HepG2 (cell line): ENCODE measurements at regions not wholly inside any gene's neighbourhood (a gene's known extent, or its start where the extent isn't known, plus 50 kb on each side); places are given as distances from the start of the nearest gene placed in this dataset.

Experiments
- ATAC-seq: fragments of 200-7000 bp; cut with Tn5 transposase; 3 replicates; pipeline ENCODE4 v1.9.1; 2020; ENCODE audit warnings: mild to moderate bottlenecking, moderate library complexity
- BruUV-seq: library from RNA; stranded (reverse); fragments of 400-500 nt; replicated peaks from 2 replicates; lab custom pipeline; 2021; lab: Mats Ljungman, UMichigan
- CTCF ChIA-PET: fragments of 300-600 bp; formaldehyde crosslinking; extraction: SDS; loops from one replicate; lab custom pipeline; 2021; ENCODE audit warnings: low total read pairs, inconsistent platforms, low intra/inter-chr PET ratio; lab: Yijun Ruan, JAX
- POLR2A ChIA-PET: fragments of 350-600 bp; sonication (Branson Sonifier 250); formaldehyde crosslinking; loops from one replicate; lab custom pipeline; 2020; ENCODE audit warnings: antibody characterized with exemption, inconsistent platforms; lab: Yijun Ruan, JAX
- DNase-seq: peaks from one replicate; pipeline ENCODE4 v3.0.0-alpha.2; 2015; ENCODE audit warnings: low spot score
- FAIRE-seq: peaks from 3 replicates; lab custom pipeline; 2011; peaks lifted over from hg19 to GRCh38; lab: Jason Lieb, UNC
- H2AFZ ChIP-seq: one replicate; pipeline ENCODE4 v1.6.1; 2011; ENCODE audit warnings: low read length, inconsistent platforms
- H3K27ac ChIP-seq: fragments of 300-600 bp; 3 replicates; pipeline ENCODE4 v1.8.0; 2011; ENCODE audit warnings: mixed run types, mild to moderate bottlenecking, mixed read lengths, low read length, inconsistent platforms; ENCODE audit not compliant: insufficient read depth; ENCODE audit errors: extremely low read length
- H3K27me3 ChIP-seq, 2 experiments: fragments of 200-600 bp in 1 of 2; 2 replicates in 1 of 2; 3 replicates in 1 of 2; pipeline versions ENCODE4 v1.6.0 to v1.8.0; 2011; ENCODE audit warnings: low read length in 2 of 2, mild to moderate bottlenecking in 2 of 2, moderate library complexity in 2 of 2, inconsistent platforms in 1 of 2; ENCODE audit not compliant: insufficient read depth in 2 of 2, control insufficient read depth in 1 of 2
- H3K36me3 ChIP-seq, 2 experiments: fragments of 200-600 bp in 1 of 2; replicated peaks in 1 of 2; 2 replicates in 1 of 2; 3 replicates in 1 of 2; pipeline versions ENCODE4 v1.5.1 to v1.8.0; 2011; ENCODE audit warnings: low read length in 2 of 2, inconsistent platforms in 1 of 2; ENCODE audit not compliant: insufficient read depth in 2 of 2, control insufficient read depth in 1 of 2
- H3K4me1 ChIP-seq: 2 replicates; pipeline ENCODE4 v1.5.1; 2012; ENCODE audit warnings: low read length, inconsistent platforms; ENCODE audit not compliant: insufficient read depth
- H3K4me2 ChIP-seq: 2 replicates; pipeline ENCODE4 v1.6.0; 2011; ENCODE audit warnings: low read depth, low read length, inconsistent platforms
- H3K4me3 ChIP-seq, 3 experiments: fragments of 200-600 bp in 1 of 3; sonication (generic), shearing (Covaris generic) in 1 of 3; replicated peaks in 1 of 3; 2 replicates each; pipeline ENCODE4 v1.5.1; 2011 to 2016; ENCODE audit warnings: low read length in 3 of 3, inconsistent platforms in 2 of 3, low read depth in 2 of 3, mild to moderate bottlenecking in 2 of 3, control low read depth in 1 of 3, mixed read lengths in 1 of 3; ENCODE audit not compliant: insufficient read depth in 1 of 3
- H3K79me2 ChIP-seq: one replicate; pipeline ENCODE4 v1.6.1; 2011; ENCODE audit warnings: low read length, inconsistent platforms; ENCODE audit not compliant: insufficient read depth
- H3K9ac ChIP-seq: 2 replicates; pipeline ENCODE4 v1.6.0; 2011; ENCODE audit warnings: mild to moderate bottlenecking, low read depth, low read length, inconsistent platforms; ENCODE audit not compliant: insufficient read depth
- H3K9me3 ChIP-seq: 2 replicates; pipeline ENCODE4 v1.5.1; 2012; ENCODE audit warnings: mild to moderate bottlenecking, low read length
- H4K20me1 ChIP-seq: 2 replicates; pipeline ENCODE4 v1.6.0; 2011; ENCODE audit warnings: inconsistent platforms, mild to moderate bottlenecking, low read length, moderate library complexity; ENCODE audit not compliant: insufficient read depth
- MTF2 ChIP-seq: sonication (generic); formaldehyde crosslinking; IDR thresholded peaks from 2 replicates; pipeline ENCODE4 v1.5.0; 2020; ENCODE audit warnings: missing genetic modification reagents, borderline replicate concordance
- ZBTB40 ChIP-seq, 2 experiments: fragments of 450-650 bp in 1 of 2; sonication (generic) in 1 of 2; formaldehyde crosslinking in 1 of 2; IDR thresholded peaks; 2 replicates each; pipeline versions ENCODE4 v1.6.1 to v1.8.0; 2016 to 2022; ENCODE audit warnings: antibody characterized with exemption in 1 of 2, mild to moderate bottlenecking in 1 of 2, missing genetic modification reagents in 1 of 2
- ZFP36L2 ChIP-seq: sonication (generic); formaldehyde crosslinking; IDR thresholded peaks from 2 replicates; pipeline ENCODE4 v1.4.0; 2020; ENCODE audit warnings: missing genetic modification reagents
- ZNF766 ChIP-seq: sonication (generic); formaldehyde crosslinking; IDR thresholded peaks from 2 replicates; pipeline ENCODE4 v1.5.0; 2020; ENCODE audit warnings: missing genetic modification reagents, borderline replicate concordance
- WGBS: methylation state at CpG from one replicate; pipeline ENCODE4 v1.1.6; 2017; ENCODE audit warnings: low lambda C conversion rate; 5-methylcytosine and 5-hydroxymethylcytosine counted together
- in situ Hi-C: cut with HindIII; loops from 2 replicates; pipeline ENCODE4 v1.10.0; 2017; ENCODE audit warnings: low pct_unique_long_range_greater_than_20kb; ENCODE audit not compliant: extremely low pct_ligation_motif_present
- intact Hi-C: fragments of 100-400 bp; cut with micrococcal nuclease; formaldehyde crosslinking; loops from one replicate; pipeline ENCODE4 v1.10.0; 2022; ENCODE audit not compliant: unreplicated experiment
- TF ChIP-seq, protein P1 (sequence below): IDR thresholded peaks from 2 replicates; pipeline ENCODE4 v1.6.1; 2016; ENCODE audit warnings: missing compliant biosample characterization, missing genetic modification reagents, borderline replicate concordance

GRCh38 chr14:26261368-26262122 is 336.3 kb downstream of the NOVA1 start (continued):
- TF ChIP-seq, protein P1, sequence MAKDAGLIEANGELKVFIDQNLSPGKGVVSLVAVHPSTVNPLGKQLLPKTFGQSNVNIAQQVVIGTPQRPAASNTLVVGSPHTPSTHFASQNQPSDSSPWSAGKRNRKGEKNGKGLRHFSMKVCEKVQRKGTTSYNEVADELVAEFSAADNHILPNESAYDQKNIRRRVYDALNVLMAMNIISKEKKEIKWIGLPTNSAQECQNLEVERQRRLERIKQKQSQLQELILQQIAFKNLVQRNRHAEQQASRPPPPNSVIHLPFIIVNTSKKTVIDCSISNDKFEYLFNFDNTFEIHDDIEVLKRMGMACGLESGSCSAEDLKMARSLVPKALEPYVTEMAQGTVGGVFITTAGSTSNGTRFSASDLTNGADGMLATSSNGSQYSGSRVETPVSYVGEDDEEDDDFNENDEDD (CRISPR knock-in tag) = no peak

DNA sequence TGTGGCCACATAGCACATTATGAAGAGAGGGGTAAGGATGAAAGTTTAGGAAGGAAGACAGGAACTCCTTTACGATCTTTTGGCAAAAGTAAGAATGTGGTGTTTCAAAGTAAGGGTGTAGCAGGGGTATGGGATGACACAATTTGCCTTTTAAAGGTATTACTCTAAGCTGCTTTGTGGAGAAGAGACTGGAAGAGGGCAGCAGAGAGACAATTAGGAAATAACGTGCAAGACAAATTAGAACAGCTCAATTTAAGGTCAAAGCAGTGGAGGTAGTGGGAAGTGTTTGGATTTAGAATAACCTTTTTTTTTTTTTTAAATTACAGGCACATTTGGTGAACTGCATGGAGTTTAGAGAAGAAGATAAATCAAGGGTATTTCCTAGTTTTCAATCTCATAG is 342.6 kb downstream of the NOVA1 start:
- DNase-seq = no peak
- in situ Hi-C loops = no loop called here
- no peak overlapping the region for H2AFZ ChIP-seq
- TF ChIP-seq ZNF766 (CRISPR knock-in tag) (no peak), ZFP36L2 (CRISPR knock-in tag) (no peak), MTF2 (no peak)
- TF ChIP-seq, all 625 proteins: peak for 0
- no peaks in the 10 kb centered on the region for H3K27me3 ChIP-seq
- no peaks in the 10 kb centered on the region for H3K79me2 ChIP-seq
- intact Hi-C loops = no loop called here
- peaks cover 98% of the 10 kb centered on the region for H3K9me3 ChIP-seq
- ChIA-PET CTCF (no interaction called here), POLR2A (no interaction called here)
- FAIRE-seq = peak; percentile 12
- 1% methylated on average over 2 of the region's 2 CpGs for WGBS
- H3K27ac ChIP-seq = no peak overlapping the region
- H3K4me2 ChIP-seq = no peak overlapping the region
- H4K20me1 ChIP-seq = no peaks in the 10 kb centered on the region
- no peaks in the 10 kb centered on the region for H3K4me1 ChIP-seq
- no peak for ATAC-seq
- H3K36me3 ChIP-seq = no peaks in the 10 kb centered on the region
- no TSS peak for BruUV-seq
- H3K4me3 ChIP-seq = no peak overlapping the region
- H3K9ac ChIP-seq = no peak overlapping the region

DNA sequence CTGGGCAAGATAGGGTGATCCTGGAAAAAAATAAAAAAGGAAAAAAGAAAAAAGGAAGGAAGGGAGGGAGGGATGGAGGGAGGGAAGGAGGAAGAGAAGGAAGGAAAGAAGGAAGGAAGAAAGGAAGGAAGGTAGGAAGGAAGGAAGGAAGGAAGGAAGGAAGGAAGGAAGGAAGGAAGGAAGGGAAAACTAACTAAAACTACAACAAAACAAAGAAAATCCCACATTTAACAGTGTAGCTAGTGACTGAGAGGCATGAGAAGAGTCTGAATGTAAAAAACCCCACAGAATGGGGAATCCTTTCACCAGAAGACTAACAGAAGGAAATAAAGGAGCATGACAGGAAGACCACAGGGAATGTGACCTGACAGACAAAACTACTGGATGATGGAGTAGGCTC is 345.7 kb downstream of the NOVA1 start:
- in situ Hi-C loops = no loop called here
- TF ChIP-seq ZBTB40 (IDR thresholded peaks at IDR 0.05) (0 out of 2 replicates have a peak, but pooled peaks have one; percentile 10), ZBTB40 (CRISPR knock-in tag; IDR thresholded peaks at IDR 0.05) (no peak)

More for the DNA sequence above, 345.7 kb downstream of the NOVA1 start:
- ChIA-PET CTCF (no interaction called here), POLR2A (no interaction called here)
- H3K4me2 ChIP-seq = no peak overlapping the region
- ATAC-seq (no peak), DNase-seq (no peak), FAIRE-seq (no peak)
- H3K9ac ChIP-seq = no peak overlapping the region
- no peaks in the 10 kb centered on the region for H3K4me1 ChIP-seq
- BruUV-seq = no TSS peak
- no peak overlapping the region for H2AFZ ChIP-seq
- no peaks in the 10 kb centered on the region for H3K27me3 ChIP-seq
- intact Hi-C loops = no loop called here
- no peak overlapping the region for H3K4me3 ChIP-seq
- H3K36me3 ChIP-seq = no peaks in the 10 kb centered on the region
- H3K9me3 ChIP-seq = peaks cover 98% of the 10 kb centered on the region
- no peaks in the 10 kb centered on the region for H4K20me1 ChIP-seq
- H3K79me2 ChIP-seq = no peaks in the 10 kb centered on the region
- no peak overlapping the region for H3K27ac ChIP-seq
